Osteocyte (in vitro differentiated cells): ENCODE measurements at regions not wholly inside any gene's neighbourhood (a gene's known extent, or its start where the extent isn't known, plus 50 kb on each side); places are given as distances from the start of the nearest gene placed in this dataset.

Experiments used
- DNase-seq: peaks from one replicate; pipeline ENCODE4 v3.0.0; 2021; ENCODE audit warnings: mixed read lengths; ENCODE audit not compliant: unreplicated experiment; ENCODE audit errors: extremely low spot score
- H3K27ac Mint-ChIP-seq: one replicate; pipeline ENCODE4 v1.8.0; 2021; ENCODE audit warnings: mild to moderate bottlenecking, mixed read lengths; ENCODE audit not compliant: unreplicated experiment
- H3K27me3 Mint-ChIP-seq: one replicate; pipeline ENCODE4 v1.8.0; 2021; ENCODE audit warnings: mixed read lengths; ENCODE audit not compliant: unreplicated experiment
- H3K36me3 Mint-ChIP-seq: one replicate; pipeline ENCODE4 v1.8.0; 2021; ENCODE audit warnings: mixed read lengths; ENCODE audit not compliant: unreplicated experiment
- H3K4me1 Mint-ChIP-seq: one replicate; pipeline ENCODE4 v1.8.0; 2021; ENCODE audit warnings: mixed read lengths; ENCODE audit not compliant: unreplicated experiment
- H3K4me3 Mint-ChIP-seq: one replicate; pipeline ENCODE4 v1.8.0; 2021; ENCODE audit warnings: mild to moderate bottlenecking, moderate library complexity, mixed read lengths; ENCODE audit not compliant: unreplicated experiment
- H3K9me3 Mint-ChIP-seq: one replicate; pipeline ENCODE4 v1.8.0; 2021; ENCODE audit warnings: mixed read lengths; ENCODE audit not compliant: unreplicated experiment
- TF ChIP-seq, protein P1 (sequence below): fragments of 200-600 bp; sonication (generic); IDR thresholded peaks from 2 replicates; pipeline ENCODE4 v1.5.0; 2021; ENCODE audit warnings: antibody characterized with exemption, mild to moderate bottlenecking, moderate library complexity

DNA sequence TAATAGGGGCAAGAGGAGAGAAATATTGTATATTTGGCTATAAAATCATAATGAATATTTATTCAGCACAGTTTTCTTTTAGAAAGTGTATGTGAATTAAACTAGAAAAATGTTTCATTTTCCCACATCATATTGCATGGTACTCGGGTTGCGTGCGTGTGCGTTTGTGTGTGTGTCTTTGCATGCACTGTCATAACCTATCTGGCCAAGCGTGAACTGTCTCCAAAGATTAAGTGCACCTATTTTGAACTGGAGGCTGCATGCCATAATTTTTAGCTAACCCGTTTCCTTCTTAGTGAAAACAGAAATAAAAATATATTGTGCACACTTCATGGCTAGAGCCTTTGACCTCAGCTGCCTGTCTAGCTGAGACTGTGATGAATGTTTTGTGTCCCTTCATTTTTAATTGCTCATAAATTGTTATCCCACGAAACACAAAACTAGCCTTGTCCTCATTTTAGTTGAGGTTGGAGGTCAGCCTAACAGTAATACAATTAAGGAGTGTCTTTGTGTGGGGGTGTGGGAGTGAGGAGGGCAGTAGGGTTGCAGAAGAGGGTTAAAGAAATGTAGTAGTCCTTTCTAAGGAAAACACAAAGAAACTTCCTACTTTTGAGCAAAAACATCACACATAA is 336.1 kb upstream of the POU3F2 start:
- H3K36me3 Mint-ChIP-seq = no peaks in the 10 kb centered on the region
- H3K9me3 Mint-ChIP-seq = no peaks in the 10 kb centered on the region
- TF ChIP-seq, protein P1, sequence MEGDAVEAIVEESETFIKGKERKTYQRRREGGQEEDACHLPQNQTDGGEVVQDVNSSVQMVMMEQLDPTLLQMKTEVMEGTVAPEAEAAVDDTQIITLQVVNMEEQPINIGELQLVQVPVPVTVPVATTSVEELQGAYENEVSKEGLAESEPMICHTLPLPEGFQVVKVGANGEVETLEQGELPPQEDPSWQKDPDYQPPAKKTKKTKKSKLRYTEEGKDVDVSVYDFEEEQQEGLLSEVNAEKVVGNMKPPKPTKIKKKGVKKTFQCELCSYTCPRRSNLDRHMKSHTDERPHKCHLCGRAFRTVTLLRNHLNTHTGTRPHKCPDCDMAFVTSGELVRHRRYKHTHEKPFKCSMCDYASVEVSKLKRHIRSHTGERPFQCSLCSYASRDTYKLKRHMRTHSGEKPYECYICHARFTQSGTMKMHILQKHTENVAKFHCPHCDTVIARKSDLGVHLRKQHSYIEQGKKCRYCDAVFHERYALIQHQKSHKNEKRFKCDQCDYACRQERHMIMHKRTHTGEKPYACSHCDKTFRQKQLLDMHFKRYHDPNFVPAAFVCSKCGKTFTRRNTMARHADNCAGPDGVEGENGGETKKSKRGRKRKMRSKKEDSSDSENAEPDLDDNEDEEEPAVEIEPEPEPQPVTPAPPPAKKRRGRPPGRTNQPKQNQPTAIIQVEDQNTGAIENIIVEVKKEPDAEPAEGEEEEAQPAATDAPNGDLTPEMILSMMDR = no peak
- no peak overlapping the region for H3K27ac Mint-ChIP-seq
- no peak overlapping the region for H3K4me3 Mint-ChIP-seq
- DNase-seq = no peak
- no peaks in the 10 kb centered on the region for H3K27me3 Mint-ChIP-seq
- no peaks in the 10 kb centered on the region for H3K4me1 Mint-ChIP-seq

DNA sequence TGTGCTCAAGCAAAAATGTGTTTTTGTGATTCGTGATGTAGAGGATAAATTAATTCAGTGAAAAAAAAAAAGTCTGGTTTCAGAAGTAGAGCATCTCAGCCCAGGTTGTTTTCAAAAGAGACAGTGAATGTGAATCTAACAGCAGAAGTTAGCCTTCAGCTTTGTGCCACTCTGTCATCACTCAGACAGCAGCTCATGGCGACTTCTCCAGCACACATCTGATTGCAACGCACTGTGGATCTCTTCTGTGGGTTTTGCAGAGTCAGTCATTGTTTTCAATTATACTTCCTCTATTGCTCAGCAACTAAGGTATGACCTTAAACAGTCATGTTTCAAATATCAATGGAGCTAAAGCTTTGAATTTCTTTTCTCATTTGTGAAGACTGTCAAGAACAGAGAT is 335.5 kb upstream of the POU3F2 start:
- Mint-ChIP-seq H3K4me3 (no peak overlapping the region), H3K27ac (no peak overlapping the region), H3K9me3 (no peaks in the 10 kb centered on the region), H3K36me3 (no peaks in the 10 kb centered on the region), H3K27me3 (no peaks in the 10 kb centered on the region), H3K4me1 (no peaks in the 10 kb centered on the region)
- TF ChIP-seq, protein P1 = no peak
- no peak for DNase-seq

DNA sequence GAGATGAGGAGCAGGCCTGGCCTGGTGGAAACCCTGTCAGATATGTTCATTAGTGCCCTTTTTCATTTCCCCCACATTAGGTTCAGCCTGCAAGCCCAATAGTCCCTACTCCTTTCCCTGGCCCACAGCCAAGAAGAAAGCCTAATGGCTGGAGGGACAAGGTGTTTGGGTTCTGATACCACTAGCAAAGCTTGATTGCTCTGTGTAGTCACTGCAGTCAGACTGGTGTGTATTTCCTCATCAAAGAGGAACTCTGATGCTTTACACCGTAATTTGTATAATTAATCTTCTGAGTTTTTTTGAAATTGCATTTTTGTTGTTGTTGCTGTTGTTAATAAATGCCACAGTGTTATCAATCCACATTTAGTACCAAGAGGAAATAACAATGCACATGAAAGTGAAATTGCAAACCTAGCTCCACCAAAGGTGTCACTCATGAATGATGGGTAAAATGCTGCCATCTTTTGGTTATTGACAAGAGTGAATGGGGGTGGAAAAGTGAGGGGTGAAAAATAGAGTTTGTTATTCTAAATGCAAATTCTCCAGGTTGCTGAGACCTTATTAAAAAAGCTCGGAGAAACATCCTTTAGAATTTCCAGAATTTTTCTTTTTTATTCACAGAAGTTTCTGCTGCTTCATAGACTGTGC is 320.2 kb upstream of the POU3F2 start:
- no peaks in the 10 kb centered on the region for H3K9me3 Mint-ChIP-seq
- no peaks in the 10 kb centered on the region for H3K27me3 Mint-ChIP-seq
- no peaks in the 10 kb centered on the region for H3K4me1 Mint-ChIP-seq
- no peak overlapping the region for H3K4me3 Mint-ChIP-seq
- no peak for DNase-seq
- TF ChIP-seq, protein P1 = no peak
- no peak overlapping the region for H3K27ac Mint-ChIP-seq
- no peaks in the 10 kb centered on the region for H3K36me3 Mint-ChIP-seq

DNA sequence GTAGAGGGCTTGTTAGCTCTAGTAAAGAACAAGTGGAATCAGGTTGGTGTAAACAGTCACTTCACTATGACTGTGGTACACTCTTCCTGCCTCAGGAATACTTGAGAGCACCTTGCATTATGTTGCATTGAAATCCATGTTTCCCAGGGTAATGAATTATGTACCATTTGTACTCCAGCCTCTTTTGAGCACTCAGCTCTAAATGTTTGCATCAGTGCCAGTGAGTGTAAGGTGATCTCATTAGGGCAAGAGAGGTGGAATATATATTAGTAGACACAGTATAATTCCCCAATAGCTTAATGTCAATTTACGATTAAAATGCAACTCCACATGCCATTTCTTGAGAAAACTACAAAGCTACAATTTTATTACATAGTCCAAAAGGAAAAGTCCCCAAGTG is 319.6 kb upstream of the POU3F2 start:
- no peak overlapping the region for H3K4me3 Mint-ChIP-seq
- TF ChIP-seq, protein P1 = no peak
- no peaks in the 10 kb centered on the region for H3K36me3 Mint-ChIP-seq
- no peaks in the 10 kb centered on the region for H3K9me3 Mint-ChIP-seq
- no peak overlapping the region for H3K27ac Mint-ChIP-seq
- DNase-seq = no peak
- H3K27me3 Mint-ChIP-seq = no peaks in the 10 kb centered on the region
- H3K4me1 Mint-ChIP-seq = no peaks in the 10 kb centered on the region

DNA sequence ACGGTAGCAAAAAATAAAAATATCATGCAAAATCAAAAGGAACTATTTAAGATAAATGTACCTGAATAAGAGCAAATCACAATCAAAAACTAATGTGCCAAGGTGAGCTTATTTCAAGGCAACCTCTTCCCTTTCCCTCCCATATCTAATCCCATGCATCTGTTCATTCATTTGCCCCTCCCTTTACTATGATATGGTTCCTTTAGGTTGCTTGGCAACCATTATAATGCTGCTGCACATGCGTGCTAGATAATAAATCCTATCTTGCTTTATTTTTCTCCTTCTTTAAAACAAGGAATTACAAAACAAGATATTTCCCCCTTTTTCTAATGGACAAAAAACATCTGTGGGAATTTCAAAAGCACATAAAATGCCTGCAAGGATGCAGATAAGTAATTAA is 318.2 kb upstream of the POU3F2 start:
- Mint-ChIP-seq H3K4me3 (no peak overlapping the region), H3K27ac (no peak overlapping the region), H3K4me1 (no peaks in the 10 kb centered on the region), H3K36me3 (no peaks in the 10 kb centered on the region), H3K9me3 (no peaks in the 10 kb centered on the region), H3K27me3 (no peaks in the 10 kb centered on the region)
- TF ChIP-seq, protein P1 = no peak
- DNase-seq = no peak
